B cell (primary cell): ENCODE measurements at regions not wholly inside any gene's neighbourhood (a gene's known extent, or its start where the extent isn't known, plus 50 kb on each side); places are given as distances from the start of the nearest gene placed in this dataset.
A peak's percentile ranks its signal among the peaks of the same experiment; 100 is the strongest.

Experiments used
- ATAC-seq: fragments of 200-7000 bp; cut with Tn5 transposase; one replicate; pipeline ENCODE4 v1.10.0; 2021; ENCODE audit warnings: low read depth, mild to moderate bottlenecking, moderate number of reproducible peaks, moderate library complexity
- CTCF ChIA-PET: fragments of 350-600 bp; sonication (Branson Sonifier 250); formaldehyde crosslinking; loops from one replicate; lab custom pipeline; 2021; ENCODE audit warnings: antibody characterized with exemption, inconsistent platforms; lab: Charles Lee
- POLR2A ChIA-PET: fragments of 350-600 bp; sonication (Branson Sonifier 250); formaldehyde crosslinking; loops from one replicate; lab custom pipeline; 2021; ENCODE audit warnings: antibody characterized with exemption; lab: Charles Lee
- DNase-seq: peaks from one replicate; pipeline ENCODE4 v3.0.0; 2013
- H2AFZ ChIP-seq: 2 replicates; pipeline ENCODE4 v1.6.1; 2012; ENCODE audit warnings: mild to moderate bottlenecking, low read depth, low read length; ENCODE audit not compliant: insufficient read depth, poor library complexity, severe bottlenecking
- H3K27ac ChIP-seq, 2 donors: 1 replicate in 1 of 2; 2 replicates in 1 of 2; pipeline ENCODE4 v1.5.1; 2012 to 2013; ENCODE audit warnings: low read length in 2 of 2, mild to moderate bottlenecking in 2 of 2, moderate library complexity in 1 of 2
- H3K27me3 ChIP-seq, 4 experiments: fragments of 200-600 bp in 1 of 4; sonication (generic) in 1 of 4; replicated peaks in 1 of 4; 1 replicate in 2 of 4; 2 replicates in 2 of 4; pipeline versions ENCODE4 v1.6.1 to v1.7.0; 2013 to 2016; ENCODE audit warnings: low read length in 3 of 4, mild to moderate bottlenecking in 2 of 4, mixed read lengths in 1 of 4, moderate library complexity in 1 of 4; ENCODE audit not compliant: insufficient read depth in 4 of 4, control insufficient read depth in 3 of 4; ENCODE audit errors: control extremely low read depth in 1 of 4
- H3K36me3 ChIP-seq, 2 experiments: replicated peaks in 1 of 2; 1 replicate in 1 of 2; 2 replicates in 1 of 2; pipeline versions ENCODE4 v1.6.1 to v1.7.1; 2013; ENCODE audit warnings: low read length in 1 of 2; ENCODE audit not compliant: insufficient read depth in 2 of 2, control insufficient read depth in 1 of 2; ENCODE audit errors: control extremely low read depth in 1 of 2, extremely low read depth in 1 of 2
- H3K4me1 ChIP-seq, 2 donors: fragments of 200-600 bp in 1 of 2; sonication (generic) in 1 of 2; 1 replicate in 1 of 2; 2 replicates in 1 of 2; pipeline versions ENCODE4 v1.5.1 to v1.6.1; 2013 to 2017; ENCODE audit warnings: low read length in 2 of 2; ENCODE audit not compliant: control insufficient read depth in 2 of 2, insufficient read depth in 2 of 2
- H3K4me2 ChIP-seq: replicated peaks from 2 replicates; pipeline ENCODE3; 2012; ENCODE audit warnings: mild to moderate bottlenecking, low read depth, low read length; ENCODE audit not compliant: poor library complexity, severe bottlenecking
- H3K4me3 ChIP-seq, 5 experiments: fragments of 200-600 bp in 1 of 5; sonication (generic) in 1 of 5; 1 replicate in 3 of 5; 2 replicates in 2 of 5; pipeline versions ENCODE4 v1.5.1 to v1.7.0; 2011 to 2016; ENCODE audit warnings: low read length in 4 of 5, mild to moderate bottlenecking in 4 of 5, low read depth in 2 of 5, control low read depth in 1 of 5, moderate library complexity in 1 of 5; ENCODE audit not compliant: insufficient read depth in 1 of 5; ENCODE audit errors: control extremely low read depth in 1 of 5, extremely low read depth in 1 of 5
- H3K79me2 ChIP-seq: fragments of 200-600 bp; sonication (generic); one replicate; pipeline ENCODE4 v1.6.0; 2016; ENCODE audit warnings: low read length; ENCODE audit not compliant: control insufficient read depth, insufficient read depth
- H3K9ac ChIP-seq: fragments of 200-600 bp; sonication (generic); 2 replicates; pipeline ENCODE4 v1.6.1; 2017; ENCODE audit warnings: mild to moderate bottlenecking, low read length, moderate library complexity
- H3K9me3 ChIP-seq, 3 donors: one replicate each; pipeline versions ENCODE4 v1.6.1 to v1.7.1; 2013; ENCODE audit warnings: low read length in 2 of 3; ENCODE audit not compliant: control insufficient read depth in 2 of 3, insufficient read depth in 1 of 3; ENCODE audit errors: control extremely low read depth in 1 of 3
- H4K20me1 ChIP-seq: 2 replicates; pipeline ENCODE4 v1.6.0; 2012; ENCODE audit warnings: mild to moderate bottlenecking, low read length; ENCODE audit not compliant: insufficient read depth, control insufficient read depth, poor library complexity, severe bottlenecking
- H3K27ac Mint-ChIP-seq: one replicate; pipeline ENCODE4 v1.8.0; 2021; ENCODE audit warnings: mixed read lengths
- H3K27me3 Mint-ChIP-seq: one replicate; pipeline ENCODE4 v1.8.0; 2021; ENCODE audit warnings: mixed read lengths
- H3K4me1 Mint-ChIP-seq: one replicate; pipeline ENCODE4 v1.8.0; 2021; ENCODE audit warnings: mixed read lengths
- H3K4me3 Mint-ChIP-seq: one replicate; pipeline ENCODE4 v1.8.0; 2021; ENCODE audit warnings: mixed read lengths
- H3K9me3 Mint-ChIP-seq: one replicate; pipeline ENCODE4 v1.8.0; 2022; ENCODE audit warnings: mixed read lengths; ENCODE audit not compliant: insufficient read depth
- CTCF ChIP-seq: fragments of 200-600 bp; IDR thresholded peaks from one replicate; pipeline ENCODE4 v1.8.0; 2022; ENCODE audit warnings: antibody characterized with exemption, mild to moderate bottlenecking
- EZH2 ChIP-seq: IDR thresholded peaks from 2 replicates; pipeline ENCODE4 v1.6.1; 2012; ENCODE audit warnings: borderline replicate concordance, low read depth, mild to moderate bottlenecking, moderate library complexity, low read length; ENCODE audit not compliant: insufficient read depth, poor library complexity, severe bottlenecking
- WGBS: methylation state at CpG from one replicate; pipeline ENCODE4 v1.1.5; 2013; ENCODE audit warnings: missing lambda C conversion rate; ENCODE audit not compliant: insufficient coverage; 5-methylcytosine and 5-hydroxymethylcytosine counted together
- intact Hi-C: fragments of 100-400 bp; cut with micrococcal nuclease; formaldehyde crosslinking; loops from one replicate; pipeline ENCODE4 v1.10.0; 2022

GRCh38 chr11:59283825-59284772, 71.4 kb upstream of the MPEG1 start:
- POLR2A ChIA-PET: no interaction called here
- Histone ChIP-seq H2AFZ (peak overlapping the region; percentile 6), H3K36me3 (no peaks in the 10 kb centered on the region), H3K9ac (peak overlapping the region; percentile 59), H3K79me2 (peaks cover under 1% of the 10 kb centered on the region), H3K4me3 (peak overlapping the region in 4 of 5 experiments; percentile 25 to 49 (median 34)), H3K4me2 (peak overlapping the region; percentile 76), H3K27ac (peak overlapping the region; percentile 75 to 89), H3K27me3 (no peaks in the 10 kb centered on the region), H4K20me1 (no peaks in the 10 kb centered on the region), H3K9me3 (no peaks in the 10 kb centered on the region), H3K4me1 (peaks cover 30 to 51% of the 10 kb centered on the region in 2 donors)
- H3K27me3 Mint-ChIP-seq: no peaks in the 10 kb centered on the region
- CTCF ChIA-PET: interaction anchor here (0.9 to 2.8 kb wide), 7 partner anchors 11 to 113 kb away, joined by 3 to 23 read pairs (median 5); partner anchors contain the start of gene DTX4
- ATAC-seq (peak; percentile 83), DNase-seq (peak; percentile 92)
- TF ChIP-seq EZH2: no peak
- TF ChIP-seq CTCF: peak; percentile 89
- peaks cover 63% of the 10 kb centered on the region for H3K4me1 Mint-ChIP-seq
- intact Hi-C loops: loop anchor here (1.0 kb wide), 7 partner anchors 11 to 146 kb away; partner anchors contain the start of gene MPEG1
- H3K9me3 Mint-ChIP-seq: no peaks in the 10 kb centered on the region
- H3K27ac Mint-ChIP-seq: peak overlapping the region; percentile 91
- H3K4me3 Mint-ChIP-seq: peak overlapping the region; percentile 80
- 8% methylated on average over 10 of the region's 14 CpGs for WGBS
